Karpas-422 (cell line): ENCODE measurements at regions not wholly inside any gene's neighbourhood (a gene's known extent, or its start where the extent isn't known, plus 50 kb on each side); places are given as distances from the start of the nearest gene placed in this dataset.
A peak's percentile ranks its signal among the peaks of the same experiment; 100 is the strongest.
"Not testable (repeated sequence)": the region's sequence is repeated elsewhere in the genome, so short reads cannot be mapped to it uniquely, and the experiment has no call there.

ENCODE experiments used
- DNase-seq: peaks from one replicate; pipeline ENCODE4 v3.0.0-alpha.2; 2015
- H2AFZ ChIP-seq: fragments of 200-600 bp; sonication (generic); 2 replicates; pipeline ENCODE4 v1.6.1; 2014; ENCODE audit warnings: antibody characterized with exemption, low read length, mixed read lengths
- H3K27ac ChIP-seq: fragments of 200-600 bp; sonication (generic); 2 replicates; pipeline ENCODE4 v1.5.1; 2014; ENCODE audit warnings: mild to moderate bottlenecking, low read length, moderate library complexity
- H3K27me3 ChIP-seq: fragments of 200-600 bp; sonication (generic); 2 replicates; pipeline ENCODE4 v1.6.1; 2014; ENCODE audit warnings: low read length, mixed read lengths
- H3K36me3 ChIP-seq: fragments of 200-600 bp; sonication (generic); 2 replicates; pipeline ENCODE4 v1.6.1; 2014; ENCODE audit warnings: low read length, mixed read lengths; ENCODE audit not compliant: insufficient read depth
- H3K4me1 ChIP-seq: fragments of 200-600 bp; sonication (generic); 2 replicates; pipeline ENCODE4 v1.6.1; 2014; ENCODE audit warnings: mild to moderate bottlenecking, low read length, mixed read lengths
- H3K4me2 ChIP-seq: fragments of 200-600 bp; sonication (generic); 2 replicates; pipeline ENCODE4 v1.6.1; 2014; ENCODE audit warnings: low read length, low read depth, mild to moderate bottlenecking; ENCODE audit not compliant: poor library complexity, severe bottlenecking
- H3K4me3 ChIP-seq: fragments of 200-600 bp; sonication (generic); 2 replicates; pipeline ENCODE4 v1.5.1; 2014; ENCODE audit warnings: mild to moderate bottlenecking, antibody characterized with exemption, low read length, mixed read lengths
- H3K79me2 ChIP-seq: fragments of 200-600 bp; sonication (generic); 2 replicates; pipeline ENCODE4 v1.6.1; 2014; ENCODE audit warnings: mild to moderate bottlenecking, low read length, mixed read lengths
- H3K9ac ChIP-seq: fragments of 200-600 bp; sonication (generic); 2 replicates; pipeline ENCODE4 v1.6.0; 2014; ENCODE audit warnings: low read length
- H3K9me2 ChIP-seq: fragments of 200-600 bp; sonication (generic), shearing (Covaris generic); replicated peaks from 2 replicates; pipeline ENCODE4 v1.6.0; 2014; ENCODE audit warnings: mild to moderate bottlenecking, low read length, moderate library complexity; ENCODE audit not compliant: insufficient read depth
- H3K9me3 ChIP-seq: fragments of 300-700, 200-600 bp; sonication (generic); 2 replicates; pipeline ENCODE4 v1.6.1; 2014; ENCODE audit warnings: low read length, mixed read lengths
- H4K20me1 ChIP-seq: fragments of 200-600 bp; sonication (generic); 2 replicates; pipeline ENCODE4 v1.6.1; 2014; ENCODE audit warnings: mild to moderate bottlenecking, antibody characterized with exemption, low read length, low read depth; ENCODE audit not compliant: insufficient read depth

- no peaks in the 10 kb centered on the region for H3K9me3 ChIP-seq
- DNase-seq, result no peak
Measured at GRCh38 chr18:78821396-78821795, 158.2 kb upstream of the SALL3 start.

GRCh38 chr18:78822171-78822948 is 157.3 kb upstream of the SALL3 start:
- Histone ChIP-seq H3K79me2 (no peaks in the 10 kb centered on the region), H4K20me1 (no peaks in the 10 kb centered on the region), H3K9ac (no peak overlapping the region), H2AFZ (no peak overlapping the region), H3K27me3 (no peaks in the 10 kb centered on the region), H3K4me2 (no peak overlapping the region), H3K27ac (no peak overlapping the region), H3K9me3 (no peaks in the 10 kb centered on the region), H3K4me1 (peaks cover 4% of the 10 kb centered on the region; the same call in 1 of the 2 replicates), H3K36me3 (no peaks in the 10 kb centered on the region), H3K4me3 (no peak overlapping the region), H3K9me2 (no peaks in the 10 kb centered on the region)
- no peak for DNase-seq

More at GRCh38 chr18:78821396-78821795, 158.2 kb upstream of the SALL3 start:
- no peak overlapping the region for H3K27ac ChIP-seq
- H3K4me3 ChIP-seq, result no peak overlapping the region
- no peaks in the 10 kb centered on the region for H3K36me3 ChIP-seq
- H3K9me2 ChIP-seq, result no peaks in the 10 kb centered on the region
- H4K20me1 ChIP-seq, result no peaks in the 10 kb centered on the region
- H3K9ac ChIP-seq, result no peak overlapping the region
- H3K4me1 ChIP-seq, result peaks cover 4% of the 10 kb centered on the region; the same call in 1 of the 2 replicates
- no peak overlapping the region for H2AFZ ChIP-seq
- H3K4me2 ChIP-seq, result no peak overlapping the region
- H3K27me3 ChIP-seq, result no peaks in the 10 kb centered on the region
- H3K79me2 ChIP-seq, result no peaks in the 10 kb centered on the region

- Histone ChIP-seq H2AFZ (no peak overlapping the region), H3K9me2 (no peaks in the 10 kb centered on the region)
Measured at GRCh38 chr18:78822949-78823285, 156.7 kb upstream of the SALL3 start.

GRCh38 chr18:78825168-78825567 is 154.4 kb upstream of the SALL3 start:
- Histone ChIP-seq H2AFZ (no peak overlapping the region), H3K9me2 (no peaks in the 10 kb centered on the region), H3K4me2 (peak overlapping the region; percentile 15), H3K36me3 (no peaks in the 10 kb centered on the region), H3K9ac (no peak overlapping the region), H4K20me1 (no peaks in the 10 kb centered on the region), H3K4me3 (no peak overlapping the region; the same call in 1 of the 2 replicates), H3K79me2 (no peaks in the 10 kb centered on the region), H3K4me1 (peaks cover 4% of the 10 kb centered on the region; the same call in 1 of the 2 replicates), H3K27me3 (no peaks in the 10 kb centered on the region), H3K9me3 (no peaks in the 10 kb centered on the region), H3K27ac (no peak overlapping the region)
- no peak for DNase-seq

More at GRCh38 chr18:78822949-78823285, 156.7 kb upstream of the SALL3 start:
- peaks cover 4% of the 10 kb centered on the region; the same call in 1 of the 2 replicates for H3K4me1 ChIP-seq
- no peaks in the 10 kb centered on the region for H3K9me3 ChIP-seq
- H3K4me2 ChIP-seq, result no peak overlapping the region
- H3K27ac ChIP-seq, result no peak overlapping the region
- H3K9ac ChIP-seq, result no peak overlapping the region
- no peak overlapping the region for H3K4me3 ChIP-seq
- DNase-seq, result no peak
- H3K27me3 ChIP-seq, result no peaks in the 10 kb centered on the region
- H3K36me3 ChIP-seq, result no peaks in the 10 kb centered on the region
- H3K79me2 ChIP-seq, result no peaks in the 10 kb centered on the region
- H4K20me1 ChIP-seq, result no peaks in the 10 kb centered on the region

- DNase-seq, result no peak
Measured at GRCh38 chr18:78826631-78827030, 153.0 kb upstream of the SALL3 start.

GRCh38 chr18:78827141-78827540 is 152.5 kb upstream of the SALL3 start:
- H3K27me3 ChIP-seq, result no peaks in the 10 kb centered on the region
- no peak overlapping the region for H3K4me2 ChIP-seq
- no peaks in the 10 kb centered on the region for H3K79me2 ChIP-seq
- no peaks in the 10 kb centered on the region for H3K9me2 ChIP-seq
- no peaks in the 10 kb centered on the region for H4K20me1 ChIP-seq
- H3K9ac ChIP-seq, result no peak overlapping the region
- H3K36me3 ChIP-seq, result no peaks in the 10 kb centered on the region
- H3K4me3 ChIP-seq, result no peak overlapping the region
- DNase-seq, result no peak
- no peak overlapping the region for H3K27ac ChIP-seq
- H3K9me3 ChIP-seq, result no peaks in the 10 kb centered on the region
- H2AFZ ChIP-seq, result no peak overlapping the region
- peaks cover 4% of the 10 kb centered on the region; the same call in 1 of the 2 replicates for H3K4me1 ChIP-seq

More at GRCh38 chr18:78826631-78827030, 153.0 kb upstream of the SALL3 start:
- peak overlapping the region; percentile 12; the same call in 1 of the 2 replicates for H2AFZ ChIP-seq
- H3K4me3 ChIP-seq, result no peak overlapping the region
- H3K9ac ChIP-seq, result no peak overlapping the region
- H3K9me2 ChIP-seq, result no peaks in the 10 kb centered on the region
- peaks cover 4% of the 10 kb centered on the region; the same call in 1 of the 2 replicates for H3K4me1 ChIP-seq
- no peak overlapping the region for H3K27ac ChIP-seq
- no peaks in the 10 kb centered on the region for H3K36me3 ChIP-seq
- no peaks in the 10 kb centered on the region for H4K20me1 ChIP-seq
- no peaks in the 10 kb centered on the region for H3K79me2 ChIP-seq
- no peaks in the 10 kb centered on the region for H3K9me3 ChIP-seq
- no peak overlapping the region for H3K4me2 ChIP-seq
- H3K27me3 ChIP-seq, result no peaks in the 10 kb centered on the region

- no peaks in the 10 kb centered on the region for H3K79me2 ChIP-seq
- H3K4me2 ChIP-seq, result no peak overlapping the region
- H3K27ac ChIP-seq, result no peak overlapping the region
- H4K20me1 ChIP-seq, result no peaks in the 10 kb centered on the region
- no peaks in the 10 kb centered on the region for H3K9me2 ChIP-seq
- no peak overlapping the region for H2AFZ ChIP-seq
- no peak for DNase-seq
- no peak overlapping the region for H3K4me3 ChIP-seq
- no peaks in the 10 kb centered on the region for H3K36me3 ChIP-seq
- peaks cover 4% of the 10 kb centered on the region; the same call in 1 of the 2 replicates for H3K4me1 ChIP-seq
- H3K9me3 ChIP-seq, result no peaks in the 10 kb centered on the region
- H3K27me3 ChIP-seq, result no peaks in the 10 kb centered on the region
- no peak overlapping the region for H3K9ac ChIP-seq
Measured at GRCh38 chr18:78828131-78828530, 151.5 kb upstream of the SALL3 start.

GRCh38 chr18:78829026-78829425 is 150.6 kb upstream of the SALL3 start:
- H3K4me3 ChIP-seq, H3K4me1 ChIP-seq, DNase-seq, H4K20me1 ChIP-seq, H3K79me2 ChIP-seq, H3K9me3 ChIP-seq, H3K27me3 ChIP-seq, H3K9me2 ChIP-seq, H3K27ac ChIP-seq, H3K36me3 ChIP-seq, H2AFZ ChIP-seq, H3K9ac ChIP-seq, H3K4me2 ChIP-seq: not testable (repeated sequence)
